Lung (tissue), 11 donors: ENCODE measurements at regions not wholly inside any gene's neighbourhood (a gene's known extent, or its start where the extent isn't known, plus 50 kb on each side); places are given as distances from the start of the nearest gene placed in this dataset.

Experiments
- ATAC-seq: fragments of 200-7000 bp; cut with Tn5 transposase; one replicate; pipeline ENCODE4 v1.9.1; 2020; ENCODE audit warnings: moderate number of reproducible peaks; ENCODE audit not compliant: insufficient read depth, low FRiP score
- DNase-seq, 3 donors: peaks; one replicate each; pipeline ENCODE4 v3.0.0-alpha.2; 2013 to 2017
- H3K27ac ChIP-seq, 2 donors: one replicate each; pipeline ENCODE4 v1.5.1; 2013; ENCODE audit warnings: mild to moderate bottlenecking in 2 of 2, moderate library complexity in 2 of 2, control low read depth in 1 of 2, inconsistent platforms in 1 of 2, low read depth in 1 of 2, low read length in 1 of 2
- H3K27me3 ChIP-seq, 3 donors: one replicate each; pipeline ENCODE4 v1.5.1; 2013; ENCODE audit warnings: low read length in 2 of 3; ENCODE audit not compliant: control insufficient read depth in 3 of 3, insufficient read depth in 3 of 3
- H3K36me3 ChIP-seq, 4 donors: one replicate each; pipeline ENCODE4 v1.5.1; 2013; ENCODE audit warnings: low read length in 4 of 4, mild to moderate bottlenecking in 1 of 4, moderate library complexity in 1 of 4; ENCODE audit not compliant: control insufficient read depth in 4 of 4, insufficient read depth in 4 of 4
- H3K4me1 ChIP-seq, 5 donors: one replicate each; pipeline ENCODE4 v1.5.1; 2013; ENCODE audit warnings: low read length in 5 of 5, mild to moderate bottlenecking in 2 of 5, moderate library complexity in 1 of 5; ENCODE audit not compliant: control insufficient read depth in 5 of 5, insufficient read depth in 5 of 5
- H3K4me3 ChIP-seq: one replicate; pipeline ENCODE4 v1.5.1; 2013; ENCODE audit warnings: mild to moderate bottlenecking, control low read depth, moderate library complexity
- H3K9ac ChIP-seq, 2 donors: one replicate each; pipeline ENCODE4 v1.5.1; 2013; ENCODE audit warnings: low read length in 2 of 2, control low read depth in 1 of 2; ENCODE audit not compliant: insufficient read depth in 1 of 2
- H3K9me3 ChIP-seq, 4 donors: one replicate each; pipeline ENCODE4 v1.5.1; 2013; ENCODE audit warnings: low read length in 3 of 4, mild to moderate bottlenecking in 1 of 4, moderate library complexity in 1 of 4; ENCODE audit not compliant: control insufficient read depth in 4 of 4, insufficient read depth in 3 of 4
- CTCF ChIP-seq: IDR thresholded peaks from 2 replicates; pipeline ENCODE4 v1.5.1; 2012; ENCODE audit warnings: mild to moderate bottlenecking; ENCODE audit errors: control extremely low read depth, extremely low read depth
- WGBS, 2 donors: extraction: QIAGEN DNeasy Blood & Tissue Kit; methylation state at CpG; one replicate each; pipeline ENCODE4 v1.1.7; 2013; 5-methylcytosine and 5-hydroxymethylcytosine counted together
- donor health status: control.
- donor health status: control.
- donor health status: Bipolar disorder and iron deficiency.
- donor health status: healthy.
- donor health status: DM: yes; HTN: yes; CAD: no.

DNA sequence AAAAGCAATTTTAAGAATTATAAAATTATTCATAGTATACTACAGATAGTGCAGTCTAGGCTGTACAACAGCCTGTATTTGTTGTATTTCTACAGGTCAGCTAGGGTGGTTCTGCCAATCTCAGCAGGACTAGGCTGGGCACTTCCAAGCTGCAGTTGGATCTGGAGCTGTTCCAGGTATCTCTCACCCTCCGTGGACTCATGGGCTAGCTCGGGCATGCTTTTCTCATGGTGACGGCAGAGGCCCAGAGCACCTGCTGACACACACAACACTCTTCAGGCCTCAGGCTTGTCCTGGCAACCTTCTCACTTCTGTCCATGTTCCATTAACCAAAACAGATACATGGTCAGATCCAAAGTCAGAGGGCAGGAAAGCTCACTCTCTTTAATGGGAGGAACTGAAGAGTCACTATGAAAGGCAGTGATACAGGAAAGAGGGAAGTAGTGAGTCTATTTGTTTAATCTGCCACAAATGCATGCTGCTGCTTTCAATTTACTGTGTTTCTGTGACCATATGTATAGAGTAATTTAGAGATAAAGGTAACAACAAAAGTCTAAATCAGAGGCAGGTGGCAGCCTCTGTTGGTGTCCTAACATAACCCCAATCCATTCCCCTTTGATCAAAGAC is 462.4 kb upstream of the ACVR2A start:
- ATAC-seq, result no peak
- no peak for DNase-seq
- no peak for TF ChIP-seq CTCF
- Histone ChIP-seq H3K9me3 (no peaks in the 10 kb centered on the region), H3K27ac (no peak overlapping the region), H3K4me3 (no peak overlapping the region), H3K27me3 (no peaks in the 10 kb centered on the region), H3K36me3 (no peaks in the 10 kb centered on the region), H3K9ac (no peak overlapping the region), H3K4me1 (no peaks in the 10 kb centered on the region)
- WGBS, 2 donors, result 81 to 86% methylated on average over 3 of the region's 3 CpGs

DNA sequence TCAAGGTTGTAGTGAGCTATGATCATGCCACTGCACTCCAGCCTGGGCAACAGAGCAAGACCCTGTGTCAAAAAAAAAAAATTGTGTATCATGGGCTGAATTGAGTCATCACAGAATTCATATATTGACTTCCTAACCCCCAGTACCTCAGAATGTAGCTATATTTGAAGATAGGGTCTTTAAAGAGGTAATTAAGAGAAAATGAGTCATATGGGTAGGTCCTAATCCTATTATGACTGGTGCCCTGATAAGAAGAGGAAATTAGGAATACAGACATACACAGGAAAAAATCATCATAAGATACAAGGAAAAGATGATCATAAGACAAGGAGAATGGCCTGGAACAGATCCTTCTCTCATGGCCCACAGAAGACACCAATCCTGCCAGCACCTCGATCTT is 466.4 kb upstream of the ACVR2A start:
- Histone ChIP-seq H3K9me3 (no peaks in the 10 kb centered on the region), H3K27ac (no peak overlapping the region), H3K27me3 (no peaks in the 10 kb centered on the region), H3K36me3 (no peaks in the 10 kb centered on the region), H3K4me1 (peaks cover 0 to 3% (median 0%) of the 10 kb centered on the region in 5 donors), H3K4me3 (no peak overlapping the region), H3K9ac (no peak overlapping the region)
- no peak for DNase-seq
- ATAC-seq, result no peak
- 84 to 92% methylated on average over 1 of the region's 1 CpG for WGBS, 2 donors
- TF ChIP-seq CTCF, result no peak

DNA sequence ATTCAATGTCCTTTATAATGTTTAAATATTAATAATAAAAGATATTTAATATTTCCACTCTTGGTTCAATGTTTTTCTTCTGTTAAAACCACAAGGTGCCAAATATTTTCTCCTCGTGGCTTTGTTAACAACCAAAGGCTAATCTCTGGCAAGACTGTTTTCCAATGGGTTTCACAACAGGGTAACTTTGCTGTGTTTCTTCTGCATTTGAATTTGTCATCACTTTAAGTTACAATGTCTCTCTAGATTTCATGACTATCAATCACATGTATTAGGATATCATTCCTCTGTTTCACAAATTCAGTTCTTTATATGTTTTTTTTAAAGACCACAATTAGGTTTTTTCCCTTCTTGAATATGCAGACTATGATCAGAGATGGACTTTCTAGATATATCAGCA is 469.8 kb upstream of the ACVR2A start:
- Histone ChIP-seq H3K4me3 (no peak overlapping the region), H3K9me3 (no peaks in the 10 kb centered on the region), H3K27ac (no peak overlapping the region), H3K36me3 (no peaks in the 10 kb centered on the region), H3K9ac (no peak overlapping the region), H3K4me1 (peaks cover 0 to 3% (median 0%) of the 10 kb centered on the region in 5 donors), H3K27me3 (no peaks in the 10 kb centered on the region)
- no peak for TF ChIP-seq CTCF
- WGBS, 2 donors, result 55 to 64% methylated on average over 1 of the region's 1 CpG
- DNase-seq (no peak), ATAC-seq (no peak)

DNA sequence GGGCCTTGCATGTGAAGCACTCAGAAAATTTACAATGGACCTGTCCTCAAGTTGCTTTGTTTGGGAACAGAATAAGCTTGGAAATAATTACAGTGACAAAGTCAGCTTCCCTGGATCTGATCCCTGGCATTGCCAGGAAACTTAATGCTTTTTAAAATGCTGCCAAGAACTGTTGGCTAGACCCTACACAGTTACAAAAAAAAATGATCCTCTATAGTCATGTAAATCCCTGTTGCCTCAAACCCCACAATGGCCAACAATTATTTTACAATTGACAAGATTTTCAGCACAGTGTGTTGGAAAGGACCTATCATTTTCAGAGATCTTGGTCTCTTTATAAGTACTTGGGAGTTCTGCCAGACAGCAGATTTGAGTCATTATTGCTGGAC is 470.4 kb upstream of the ACVR2A start:
- Histone ChIP-seq H3K27me3 (no peaks in the 10 kb centered on the region), H3K27ac (no peak overlapping the region), H3K36me3 (no peaks in the 10 kb centered on the region), H3K9ac (no peak overlapping the region), H3K9me3 (no peaks in the 10 kb centered on the region), H3K4me1 (peaks cover 0 to 3% (median 0%) of the 10 kb centered on the region in 5 donors), H3K4me3 (no peak overlapping the region)
- no peak for TF ChIP-seq CTCF
- ATAC-seq (no peak), DNase-seq (peak in 2 of 3 donors; percentile 64 to 74)
